ENCODE measurements at regions not wholly inside any gene's neighbourhood (a gene's known extent, or its start where the extent isn't known, plus 50 kb on each side); places are given as distances from the start of the nearest gene placed in this dataset.

- no peak for TF ChIP-seq EZH2phosphoT487 (IDR thresholded peaks at IDR 0.05; ENCODE audit: borderline replicate concordance, low read depth, low read length)
- TF ChIP-seq CTCF (conservative IDR thresholded peaks at IDR 0.05; ENCODE audit: low read length) = no peak
These were observed 401.5 kb upstream of the TRIB2 start for GRCh38 chr2:12315224-12315623.
